Osteocyte (in vitro differentiated cells): ENCODE measurements at regions not wholly inside any gene's neighbourhood (a gene's known extent, or its start where the extent isn't known, plus 50 kb on each side); places are given as distances from the start of the nearest gene placed in this dataset.

ENCODE experiments used
- DNase-seq: peaks from one replicate; pipeline ENCODE4 v3.0.0; 2021; ENCODE audit warnings: mixed read lengths; ENCODE audit not compliant: unreplicated experiment; ENCODE audit errors: extremely low spot score
- H3K27ac Mint-ChIP-seq: one replicate; pipeline ENCODE4 v1.8.0; 2021; ENCODE audit warnings: mild to moderate bottlenecking, mixed read lengths; ENCODE audit not compliant: unreplicated experiment
- H3K27me3 Mint-ChIP-seq: one replicate; pipeline ENCODE4 v1.8.0; 2021; ENCODE audit warnings: mixed read lengths; ENCODE audit not compliant: unreplicated experiment
- H3K36me3 Mint-ChIP-seq: one replicate; pipeline ENCODE4 v1.8.0; 2021; ENCODE audit warnings: mixed read lengths; ENCODE audit not compliant: unreplicated experiment
- H3K4me1 Mint-ChIP-seq: one replicate; pipeline ENCODE4 v1.8.0; 2021; ENCODE audit warnings: mixed read lengths; ENCODE audit not compliant: unreplicated experiment
- H3K4me3 Mint-ChIP-seq: one replicate; pipeline ENCODE4 v1.8.0; 2021; ENCODE audit warnings: mild to moderate bottlenecking, moderate library complexity, mixed read lengths; ENCODE audit not compliant: unreplicated experiment
- H3K9me3 Mint-ChIP-seq: one replicate; pipeline ENCODE4 v1.8.0; 2021; ENCODE audit warnings: mixed read lengths; ENCODE audit not compliant: unreplicated experiment
- CTCF ChIP-seq: fragments of 200-600 bp; sonication (generic); IDR thresholded peaks from 2 replicates; pipeline ENCODE4 v1.5.0; 2021; ENCODE audit warnings: antibody characterized with exemption, mild to moderate bottlenecking, moderate library complexity

- Mint-ChIP-seq H3K27ac (no peak overlapping the region), H3K4me3 (no peak overlapping the region), H3K27me3 (peaks cover 7% of the 10 kb centered on the region), H3K9me3 (no peaks in the 10 kb centered on the region), H3K36me3 (no peaks in the 10 kb centered on the region), H3K4me1 (peaks cover 3% of the 10 kb centered on the region)
- TF ChIP-seq CTCF: no peak
- DNase-seq: no peak
These were observed 50.6 kb upstream of the ITSN2 start for GRCh38 chr2:24410976-24411375.

- Mint-ChIP-seq H3K36me3 (no peaks in the 10 kb centered on the region), H3K27me3 (peaks cover 7% of the 10 kb centered on the region), H3K27ac (no peak overlapping the region), H3K4me1 (peaks cover 3% of the 10 kb centered on the region), H3K4me3 (no peak overlapping the region), H3K9me3 (no peaks in the 10 kb centered on the region)
- TF ChIP-seq CTCF: peak; percentile 86
- no peak for DNase-seq
These were observed 49.6 kb upstream of the ITSN2 start for GRCh38 chr2:24409700-24410556.
